Uterus (tissue), 2 donors: ENCODE measurements at regions not wholly inside any gene's neighbourhood (a gene's known extent, or its start where the extent isn't known, plus 50 kb on each side); places are given as distances from the start of the nearest gene placed in this dataset.

Source experiments
- POLR2A ChIP-seq, 2 donors: fragments of 450-650 bp; IDR thresholded peaks; one replicate each; pipeline ENCODE4 v1.6.1; 2016; ENCODE audit warnings: antibody characterized with exemption in 2 of 2, mild to moderate bottlenecking in 1 of 2, moderate library complexity in 1 of 2
- TF ChIP-seq, protein P1 (sequence below), 4 experiments: fragments of 200-600 bp in 2 of 4; fragments of 450-650 bp in 2 of 4; sonication (generic) in 2 of 4; IDR thresholded peaks; one replicate each; pipeline ENCODE4 v1.5.1; 2016 to 2019; ENCODE audit warnings: antibody characterized with exemption in 4 of 4, mild to moderate bottlenecking in 2 of 4, moderate library complexity in 1 of 4

GRCh38 chr1:195761104-195761503, 847.1 kb downstream of the KCNT2 start:
- TF ChIP-seq, protein P1, sequence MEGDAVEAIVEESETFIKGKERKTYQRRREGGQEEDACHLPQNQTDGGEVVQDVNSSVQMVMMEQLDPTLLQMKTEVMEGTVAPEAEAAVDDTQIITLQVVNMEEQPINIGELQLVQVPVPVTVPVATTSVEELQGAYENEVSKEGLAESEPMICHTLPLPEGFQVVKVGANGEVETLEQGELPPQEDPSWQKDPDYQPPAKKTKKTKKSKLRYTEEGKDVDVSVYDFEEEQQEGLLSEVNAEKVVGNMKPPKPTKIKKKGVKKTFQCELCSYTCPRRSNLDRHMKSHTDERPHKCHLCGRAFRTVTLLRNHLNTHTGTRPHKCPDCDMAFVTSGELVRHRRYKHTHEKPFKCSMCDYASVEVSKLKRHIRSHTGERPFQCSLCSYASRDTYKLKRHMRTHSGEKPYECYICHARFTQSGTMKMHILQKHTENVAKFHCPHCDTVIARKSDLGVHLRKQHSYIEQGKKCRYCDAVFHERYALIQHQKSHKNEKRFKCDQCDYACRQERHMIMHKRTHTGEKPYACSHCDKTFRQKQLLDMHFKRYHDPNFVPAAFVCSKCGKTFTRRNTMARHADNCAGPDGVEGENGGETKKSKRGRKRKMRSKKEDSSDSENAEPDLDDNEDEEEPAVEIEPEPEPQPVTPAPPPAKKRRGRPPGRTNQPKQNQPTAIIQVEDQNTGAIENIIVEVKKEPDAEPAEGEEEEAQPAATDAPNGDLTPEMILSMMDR (IDR thresholded peaks at IDR 0.05): no peak
- TF ChIP-seq POLR2A (IDR thresholded peaks at IDR 0.05): no peak
